Thyroid gland (tissue), 4 donors: ENCODE measurements at regions not wholly inside any gene's neighbourhood (a gene's known extent, or its start where the extent isn't known, plus 50 kb on each side); places are given as distances from the start of the nearest gene placed in this dataset.

Experiments used
- CTCF ChIP-seq, 6 experiments: fragments of 200-600 bp in 3 of 6; fragments of 450-650 bp in 3 of 6; sonication (generic) in 3 of 6; IDR thresholded peaks; one replicate each; pipeline ENCODE4 v1.5.1; 2016 to 2019; ENCODE audit warnings: antibody characterized with exemption in 6 of 6, mild to moderate bottlenecking in 2 of 6, inconsistent platforms in 1 of 6, moderate library complexity in 1 of 6
- POLR2A ChIP-seq, 2 donors: fragments of 450-650 bp; IDR thresholded peaks; one replicate each; pipeline ENCODE4 v1.6.1; 2017; ENCODE audit warnings: antibody characterized with exemption in 2 of 2, mild to moderate bottlenecking in 2 of 2, moderate library complexity in 1 of 2

DNA sequence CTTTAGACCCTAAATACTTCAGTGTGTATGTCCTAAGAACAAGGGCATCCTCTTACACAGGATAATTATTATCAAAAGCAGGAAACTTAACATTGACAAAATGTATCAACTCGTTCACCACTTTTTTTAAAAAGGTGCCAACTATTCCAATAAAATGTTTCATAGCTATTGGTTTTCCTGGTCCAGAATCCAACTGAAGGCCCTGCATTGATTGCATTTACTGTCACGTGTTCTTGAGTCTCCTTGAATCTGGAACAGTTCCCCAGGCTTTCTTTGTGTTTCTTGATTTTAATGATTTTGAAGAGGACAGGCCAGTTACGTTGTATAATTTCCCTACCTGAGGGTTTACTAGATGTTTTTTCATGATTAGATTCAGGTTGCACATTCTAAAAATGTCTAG, 94.6 kb upstream of the ARHGEF3 start:
- TF ChIP-seq POLR2A (IDR thresholded peaks at IDR 0.05): no peak
- no peak for TF ChIP-seq CTCF (IDR thresholded peaks at IDR 0.05)
